ENCODE measurements at regions not wholly inside any gene's neighbourhood (a gene's known extent, or its start where the extent isn't known, plus 50 kb on each side); places are given as distances from the start of the nearest gene placed in this dataset.
"Not testable (repeated sequence)": the region's sequence is repeated elsewhere in the genome, so short reads cannot be mapped to it uniquely, and the experiment has no call there.

DNA sequence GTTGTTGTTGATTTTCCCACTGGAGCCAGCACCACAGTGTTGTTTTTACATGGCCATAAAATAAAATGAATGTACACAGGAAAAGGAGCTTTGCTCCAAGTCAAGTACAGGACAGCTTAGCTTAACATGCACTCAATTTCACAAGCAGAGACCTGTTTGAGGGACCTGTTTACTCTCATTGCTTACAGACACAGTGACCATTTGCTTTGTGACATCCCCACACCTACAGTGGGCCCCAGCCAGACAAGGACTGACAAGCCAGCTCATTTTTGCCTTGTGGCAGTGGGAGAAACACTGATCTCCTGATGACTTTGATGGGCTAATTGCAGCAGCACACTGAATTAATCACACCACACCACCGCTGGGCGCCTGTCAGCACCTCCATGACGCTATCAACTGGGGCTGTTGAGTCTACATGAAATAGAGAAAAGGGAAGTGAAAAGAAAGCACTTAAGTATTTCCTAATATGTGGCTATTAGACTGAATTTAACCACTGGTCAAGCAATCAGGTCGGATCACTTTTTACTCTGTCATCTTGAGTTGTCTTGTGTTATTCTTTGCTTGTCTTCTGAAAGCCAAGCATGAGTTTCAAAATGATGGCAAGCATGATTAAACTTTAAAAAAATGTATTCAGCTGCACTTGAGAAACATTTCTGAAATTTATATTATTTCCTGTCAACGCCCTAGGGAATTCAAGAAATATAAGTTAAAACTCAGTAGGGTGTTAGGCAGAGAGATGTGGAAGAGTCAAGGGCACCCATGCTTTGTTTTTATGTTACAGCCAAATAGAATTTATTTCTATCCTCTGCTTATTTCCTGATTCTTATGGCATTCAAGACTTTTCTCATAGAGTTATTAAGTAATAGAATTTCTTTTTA lies 557.7 kb downstream of the RAB28 start:
- no peak overlapping the region for H3K4me3 ChIP-seq (ENCODE audit: low read length)
- no peaks in the 10 kb centered on the region for H3K9me3 ChIP-seq (ENCODE audit: control insufficient read depth, insufficient read depth, low read length)
- no peaks in the 10 kb centered on the region for H3K27me3 ChIP-seq (ENCODE audit: control insufficient read depth, insufficient read depth, low read length)
- no peak for DNase-seq (ENCODE audit: low read depth, low spot score)
- WGBS (ENCODE audit: insufficient coverage, insufficient read length), result no CpG with 5 or more reads among the region's 5 CpGs
- H3K4me1 ChIP-seq (ENCODE audit: control insufficient read depth, insufficient read depth, low read length), result no peaks in the 10 kb centered on the region; the same call in 1 of the 2 replicates
- no peaks in the 10 kb centered on the region for H3K36me3 ChIP-seq (ENCODE audit: control insufficient read depth, insufficient read depth, low read length)
- H3K27ac ChIP-seq (ENCODE audit: low read length), result no peak overlapping the region

DNA sequence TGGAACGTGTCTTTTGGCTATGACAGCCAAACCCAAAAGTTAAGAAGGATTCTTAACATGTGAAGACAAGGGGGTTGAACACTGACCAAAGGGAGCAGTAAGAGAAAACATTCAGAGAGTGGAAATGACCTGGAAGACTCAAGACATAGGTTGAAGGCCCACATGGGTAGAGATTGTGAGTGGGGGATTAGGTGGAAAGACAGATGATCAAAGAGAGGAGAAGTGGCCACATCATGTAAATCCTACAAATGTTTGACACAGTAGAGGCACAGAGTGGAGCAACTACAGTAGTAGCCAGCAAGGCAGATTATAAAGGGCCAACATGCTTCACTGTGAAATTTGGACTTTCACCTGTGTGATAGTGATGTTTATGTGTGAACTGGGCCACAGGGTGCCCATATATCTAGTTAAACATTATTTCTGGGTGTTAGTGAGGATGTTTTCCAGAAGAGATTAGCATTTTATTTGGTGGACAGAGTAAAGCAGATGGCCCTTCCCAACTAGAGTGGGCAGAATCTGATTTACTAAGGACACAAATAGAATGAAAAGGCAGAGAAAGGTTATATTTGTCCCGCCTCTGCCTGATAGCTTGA lies 559.3 kb downstream of the RAB28 start:
- no peaks in the 10 kb centered on the region for H3K27me3 ChIP-seq (ENCODE audit: control insufficient read depth, insufficient read depth, low read length)
- no peaks in the 10 kb centered on the region; the same call in 1 of the 2 replicates for H3K4me1 ChIP-seq (ENCODE audit: control insufficient read depth, insufficient read depth, low read length)
- no peak for DNase-seq (ENCODE audit: low read depth, low spot score)
- no peaks in the 10 kb centered on the region for H3K36me3 ChIP-seq (ENCODE audit: control insufficient read depth, insufficient read depth, low read length)
- no peaks in the 10 kb centered on the region for H3K9me3 ChIP-seq (ENCODE audit: control insufficient read depth, insufficient read depth, low read length)
- H3K27ac ChIP-seq (ENCODE audit: low read length), result no peak overlapping the region
- WGBS (ENCODE audit: insufficient coverage, insufficient read length), result no CpG with 5 or more reads among the region's 2 CpGs
- no peak overlapping the region for H3K4me3 ChIP-seq (ENCODE audit: low read length)

DNA sequence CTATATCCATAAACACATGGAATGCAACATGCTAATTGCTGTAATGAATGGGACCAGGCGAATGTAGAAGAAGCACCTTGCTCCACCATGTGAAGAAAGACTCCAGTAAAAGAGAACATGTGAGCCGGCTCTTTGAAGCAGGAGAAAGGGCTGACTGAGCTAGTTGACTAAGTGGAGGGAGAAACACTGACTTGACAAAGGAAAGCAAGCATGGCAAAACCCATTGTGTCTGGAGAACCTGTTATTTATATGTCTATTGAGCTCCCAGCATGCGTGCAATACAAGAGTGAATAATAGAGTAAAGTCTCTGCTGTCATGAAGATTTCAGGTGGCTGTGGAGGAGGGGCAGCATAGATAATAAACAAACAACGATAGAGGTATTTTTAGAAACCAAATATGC lies 559.9 kb downstream of the RAB28 start:
- WGBS (ENCODE audit: insufficient coverage, insufficient read length), result no CpG with 5 or more reads among the region's 4 CpGs
- Histone ChIP-seq H3K27me3 (ENCODE audit: control insufficient read depth, insufficient read depth, low read length) (no peaks in the 10 kb centered on the region), H3K4me3 (ENCODE audit: low read length) (no peak overlapping the region), H3K36me3 (ENCODE audit: control insufficient read depth, insufficient read depth, low read length) (no peaks in the 10 kb centered on the region), H3K4me1 (ENCODE audit: control insufficient read depth, insufficient read depth, low read length) (no peaks in the 10 kb centered on the region; the same call in 1 of the 2 replicates), H3K9me3 (ENCODE audit: control insufficient read depth, insufficient read depth, low read length) (no peaks in the 10 kb centered on the region), H3K27ac (ENCODE audit: low read length) (no peak overlapping the region)
- no peak for DNase-seq (ENCODE audit: low read depth, low spot score)

DNA sequence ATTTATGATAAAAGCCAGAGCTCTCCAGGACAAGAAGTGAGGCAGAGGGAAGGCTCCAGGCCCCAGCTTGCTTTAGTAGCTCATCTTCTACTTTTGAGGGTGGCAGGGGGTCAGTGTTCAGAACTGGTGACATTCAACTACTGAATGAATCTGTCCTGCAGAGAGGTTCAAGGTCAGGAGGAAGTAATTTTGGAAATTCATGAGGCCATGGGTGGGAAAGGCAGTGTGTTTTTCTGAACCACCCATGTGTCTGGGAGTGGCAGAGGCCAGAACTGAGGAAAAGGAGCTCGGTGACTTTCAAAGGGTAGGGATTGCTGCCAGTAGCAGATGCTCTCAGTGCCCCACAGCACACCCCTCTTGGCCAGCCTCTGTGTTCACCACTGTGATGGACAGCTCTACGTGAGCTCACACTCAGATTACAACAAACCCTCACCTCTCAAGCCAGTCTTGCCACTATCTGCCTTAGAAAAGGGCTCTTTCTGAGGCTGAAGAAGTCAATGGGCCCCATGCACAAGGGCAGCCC lies 571.2 kb downstream of the RAB28 start:
- WGBS (ENCODE audit: insufficient coverage, insufficient read length), result no CpG with 5 or more reads among the region's 2 CpGs
- H3K27ac ChIP-seq (ENCODE audit: low read length), result no peak overlapping the region

GRCh38 chr4:12911750-12912358 lies 572.3 kb downstream of the RAB28 start:
- no peaks in the 10 kb centered on the region for H3K4me1 ChIP-seq (ENCODE audit: control insufficient read depth, insufficient read depth, low read length)
- no CpG with 5 or more reads among the region's 1 CpG for WGBS (ENCODE audit: insufficient coverage, insufficient read length)
- no peak overlapping the region for H3K27ac ChIP-seq (ENCODE audit: low read length)
- DNase-seq (ENCODE audit: low read depth, low spot score), result no peak
- no peak overlapping the region for H3K4me3 ChIP-seq (ENCODE audit: low read length)
- H3K36me3 ChIP-seq (ENCODE audit: control insufficient read depth, insufficient read depth, low read length), result no peaks in the 10 kb centered on the region
- H3K9me3 ChIP-seq (ENCODE audit: control insufficient read depth, insufficient read depth, low read length), result no peaks in the 10 kb centered on the region
- no peaks in the 10 kb centered on the region for H3K27me3 ChIP-seq (ENCODE audit: control insufficient read depth, insufficient read depth, low read length)

More for the DNA sequence above, 571.2 kb downstream of the RAB28 start:
- H3K4me1 ChIP-seq (ENCODE audit: control insufficient read depth, insufficient read depth, low read length), result no peaks in the 10 kb centered on the region
- no peaks in the 10 kb centered on the region for H3K9me3 ChIP-seq (ENCODE audit: control insufficient read depth, insufficient read depth, low read length)
- no peaks in the 10 kb centered on the region for H3K36me3 ChIP-seq (ENCODE audit: control insufficient read depth, insufficient read depth, low read length)
- no peak for DNase-seq (ENCODE audit: low read depth, low spot score)
- no peaks in the 10 kb centered on the region for H3K27me3 ChIP-seq (ENCODE audit: control insufficient read depth, insufficient read depth, low read length)
- no peak overlapping the region for H3K4me3 ChIP-seq (ENCODE audit: low read length)

GRCh38 chr4:12903640-12904039 lies 580.5 kb downstream of the RAB28 start:
- not testable (repeated sequence) for H3K9me3 ChIP-seq (ENCODE audit: control insufficient read depth, insufficient read depth, low read length); H3K27me3 ChIP-seq (ENCODE audit: control insufficient read depth, insufficient read depth, low read length); H3K4me1 ChIP-seq (ENCODE audit: control insufficient read depth, insufficient read depth, low read length); H3K36me3 ChIP-seq (ENCODE audit: control insufficient read depth, insufficient read depth, low read length); DNase-seq (ENCODE audit: low read depth, low spot score); H3K4me3 ChIP-seq (ENCODE audit: low read length); H3K27ac ChIP-seq (ENCODE audit: low read length)
- WGBS (ENCODE audit: insufficient coverage, insufficient read length), result no CpG with 5 or more reads among the region's 15 CpGs

- no CpG with 5 or more reads among the region's 2 CpGs for WGBS (ENCODE audit: insufficient coverage, insufficient read length)
- Histone ChIP-seq H3K27me3 (ENCODE audit: control insufficient read depth, insufficient read depth, low read length) (no peaks in the 10 kb centered on the region), H3K9me3 (ENCODE audit: control insufficient read depth, insufficient read depth, low read length) (no peaks in the 10 kb centered on the region), H3K36me3 (ENCODE audit: control insufficient read depth, insufficient read depth, low read length) (no peaks in the 10 kb centered on the region), H3K4me3 (ENCODE audit: low read length) (no peak overlapping the region), H3K27ac (ENCODE audit: low read length) (no peak overlapping the region), H3K4me1 (ENCODE audit: control insufficient read depth, insufficient read depth, low read length) (no peaks in the 10 kb centered on the region)
- DNase-seq (ENCODE audit: low read depth, low spot score), result no peak
These were observed 581.4 kb downstream of the RAB28 start for GRCh38 chr4:12902735-12903134.

DNA sequence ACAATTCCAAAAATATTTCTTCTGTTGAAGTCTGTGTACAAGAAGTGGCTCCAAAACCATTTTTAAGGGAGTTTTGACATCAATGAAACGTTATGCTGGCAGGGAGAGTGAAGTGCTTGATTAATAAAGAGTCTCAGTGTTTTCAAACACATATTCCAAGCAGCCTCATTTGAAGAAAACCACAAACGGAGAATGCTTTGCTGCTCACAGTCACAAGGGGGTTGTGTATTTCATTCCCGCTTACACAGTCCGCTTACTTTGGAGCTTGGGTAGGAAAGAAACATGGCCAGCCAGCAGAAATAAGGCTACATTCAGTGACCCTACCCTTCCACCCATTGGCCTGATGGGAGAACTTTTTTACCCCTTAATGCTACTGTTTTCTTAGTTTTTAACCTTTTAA lies 586.2 kb downstream of the RAB28 start:
- WGBS (ENCODE audit: insufficient coverage, insufficient read length), result no CpG with 5 or more reads among the region's 4 CpGs

GRCh38 chr4:12894062-12894461 lies 590.1 kb downstream of the RAB28 start:
- Histone ChIP-seq H3K9me3 (ENCODE audit: control insufficient read depth, insufficient read depth, low read length) (no peaks in the 10 kb centered on the region), H3K27me3 (ENCODE audit: control insufficient read depth, insufficient read depth, low read length) (no peaks in the 10 kb centered on the region), H3K4me1 (ENCODE audit: control insufficient read depth, insufficient read depth, low read length) (no peaks in the 10 kb centered on the region), H3K36me3 (ENCODE audit: control insufficient read depth, insufficient read depth, low read length) (no peaks in the 10 kb centered on the region), H3K4me3 (ENCODE audit: low read length) (no peak overlapping the region), H3K27ac (ENCODE audit: low read length) (no peak overlapping the region)
- DNase-seq (ENCODE audit: low read depth, low spot score), result no peak
- no CpG with 5 or more reads among the region's 1 CpG for WGBS (ENCODE audit: insufficient coverage, insufficient read length)

More for the DNA sequence above, 586.2 kb downstream of the RAB28 start:
- Histone ChIP-seq H3K4me3 (ENCODE audit: low read length) (no peak overlapping the region), H3K4me1 (ENCODE audit: control insufficient read depth, insufficient read depth, low read length) (no peaks in the 10 kb centered on the region), H3K9me3 (ENCODE audit: control insufficient read depth, insufficient read depth, low read length) (no peaks in the 10 kb centered on the region), H3K27ac (ENCODE audit: low read length) (no peak overlapping the region), H3K27me3 (ENCODE audit: control insufficient read depth, insufficient read depth, low read length) (no peaks in the 10 kb centered on the region), H3K36me3 (ENCODE audit: control insufficient read depth, insufficient read depth, low read length) (no peaks in the 10 kb centered on the region)
- no peak for DNase-seq (ENCODE audit: low read depth, low spot score)

- Histone ChIP-seq H3K27me3 (ENCODE audit: control insufficient read depth, insufficient read depth, low read length) (no peaks in the 10 kb centered on the region), H3K27ac (ENCODE audit: low read length) (no peak overlapping the region), H3K9me3 (ENCODE audit: control insufficient read depth, insufficient read depth, low read length) (no peaks in the 10 kb centered on the region), H3K4me3 (ENCODE audit: low read length) (no peak overlapping the region), H3K4me1 (ENCODE audit: control insufficient read depth, insufficient read depth, low read length) (peaks cover 2% of the 10 kb centered on the region; the same call in 1 of the 2 replicates), H3K36me3 (ENCODE audit: control insufficient read depth, insufficient read depth, low read length) (no peaks in the 10 kb centered on the region)
- no CpG with 5 or more reads among the region's 3 CpGs for WGBS (ENCODE audit: insufficient coverage, insufficient read length)
- DNase-seq (ENCODE audit: low read depth, low spot score), result no peak
These were observed 595.1 kb downstream of the RAB28 start for GRCh38 chr4:12889054-12889453.
